Stomach (tissue), 8 donors: ENCODE measurements at regions not wholly inside any gene's neighbourhood (a gene's known extent, or its start where the extent isn't known, plus 50 kb on each side); places are given as distances from the start of the nearest gene placed in this dataset.
"Not testable (repeated sequence)": the region's sequence is repeated elsewhere in the genome, so short reads cannot be mapped to it uniquely, and the experiment has no call there.

Experiments used
- DNase-seq, 2 donors: peaks; one replicate each; pipeline versions ENCODE4 v3.0.0 to v3.0.0-alpha.2; 2013 to 2019
- H3K27ac ChIP-seq, 5 donors: fragments of 200-600 bp in 4 of 5; sonication (generic) in 4 of 5; one replicate each; pipeline ENCODE4 v1.5.1; 2013 to 2019; ENCODE audit warnings: mild to moderate bottlenecking in 1 of 5, moderate library complexity in 1 of 5
- H3K27me3 ChIP-seq, 3 donors: fragments of 200-600 bp; sonication (generic); one replicate each; pipeline ENCODE4 v1.5.1; 2017 to 2019; ENCODE audit warnings: mixed run types in 1 of 3
- H3K36me3 ChIP-seq, 4 donors: fragments of 200-600 bp; sonication (generic); 1 replicate in 3 of 4; 2 replicates in 1 of 4; pipeline ENCODE4 v1.5.1; 2016 to 2019
- H3K4me1 ChIP-seq, 4 donors: fragments of 200-600 bp; sonication (generic); one replicate each; pipeline ENCODE4 v1.5.1; 2016 to 2019
- H3K4me3 ChIP-seq, 4 donors: fragments of 200-600 bp; sonication (generic) in 3 of 4; one replicate each; pipeline ENCODE4 v1.5.1; 2016 to 2019; ENCODE audit warnings: mild to moderate bottlenecking in 1 of 4
- H3K9me3 ChIP-seq, 4 donors: fragments of 200-600 bp; sonication (generic); one replicate each; pipeline ENCODE4 v1.5.1; 2016 to 2019
- CTCF ChIP-seq, 7 experiments: fragments of 450-650 bp in 4 of 7; fragments of 200-600 bp in 3 of 7; sonication (generic) in 3 of 7; IDR thresholded peaks; one replicate each; pipeline ENCODE4 v1.5.1; 2016 to 2019; ENCODE audit warnings: antibody characterized with exemption in 7 of 7, control low read depth in 2 of 7, mild to moderate bottlenecking in 1 of 7
- EP300 ChIP-seq: sonication (generic); formaldehyde crosslinking; IDR thresholded peaks from one replicate; pipeline ENCODE4 v1.6.1; 2017; ENCODE audit warnings: antibody characterized with exemption
- POLR2A ChIP-seq, 4 donors: fragments of 450-650 bp; IDR thresholded peaks; one replicate each; pipeline ENCODE4 v1.6.1; 2016; ENCODE audit warnings: antibody characterized with exemption in 4 of 4, control low read depth in 2 of 4, mild to moderate bottlenecking in 1 of 4, moderate library complexity in 1 of 4
- POLR2AphosphoS5 ChIP-seq, 3 donors: sonication (generic); formaldehyde crosslinking; IDR thresholded peaks; one replicate each; pipeline ENCODE4 v1.6.1; 2016; ENCODE audit warnings: antibody characterized with exemption in 3 of 3
- WGBS, 5 donors: extraction: QIAGEN DNeasy Blood & Tissue Kit in 3 of 5; methylation state at CpG; one replicate each; pipeline versions ENCODE4 v1.1.5 to v1.1.7; 2013 to 2018; 5-methylcytosine and 5-hydroxymethylcytosine counted together
- intact Hi-C: fragments of 100-400 bp; cut with DNase I; formaldehyde crosslinking; loops from one replicate; pipeline ENCODE4 v1.15.1; 2023; ENCODE audit warnings: low total_unique reads
- donor health status: healthy with polysubstance abuse.
- donor health status: Bipolar disorder and iron deficiency.
- donor health status: healthy.

- H3K36me3 ChIP-seq, result peaks cover 7 to 36% (median 21%) of the 10 kb centered on the region in 4 donors
- 86 to 98% (median 91%) methylated on average over 2 of the region's 2 CpGs for WGBS, 5 donors
- H3K4me3 ChIP-seq, H3K27me3 ChIP-seq, DNase-seq, H3K9me3 ChIP-seq, intact Hi-C loops, H3K27ac ChIP-seq, H3K4me1 ChIP-seq: not testable (repeated sequence)
These were observed 177.0 kb upstream of the KCTD7 start for GRCh38 chr7:66451713-66452112.

GRCh38 chr7:66452165-66452564 lies 176.5 kb upstream of the KCTD7 start:
- Histone ChIP-seq H3K4me1 (peaks cover 0 to 5% (median 0%) of the 10 kb centered on the region in 4 donors), H3K36me3 (peaks cover 7 to 36% (median 21%) of the 10 kb centered on the region in 4 donors), H3K9me3 (no peaks in the 10 kb centered on the region), H3K27me3 (no peaks in the 10 kb centered on the region), H3K4me3 (no peak overlapping the region), H3K27ac (no peak overlapping the region)
- no peak for DNase-seq
- WGBS, 5 donors, result 84 to 87% (median 86%) methylated on average over 2 of the region's 2 CpGs
- intact Hi-C loops, result no loop called here
- TF ChIP-seq CTCF (IDR thresholded peaks at IDR 0.05) (no peak), POLR2A (IDR thresholded peaks at IDR 0.05) (no peak), POLR2AphosphoS5 (IDR thresholded peaks at IDR 0.05) (no peak), EP300 (no peak)

- H3K36me3 ChIP-seq, result peaks cover 7 to 30% (median 16%) of the 10 kb centered on the region in 4 donors
- H3K27ac ChIP-seq, result no peak overlapping the region
- intact Hi-C loops, result no loop called here
- no peak for TF ChIP-seq POLR2AphosphoS5 (IDR thresholded peaks at IDR 0.05)
- no peak for TF ChIP-seq EP300
- no peak for TF ChIP-seq POLR2A (IDR thresholded peaks at IDR 0.05)
- no peak overlapping the region for H3K4me3 ChIP-seq
- H3K27me3 ChIP-seq, result no peaks in the 10 kb centered on the region
- H3K9me3 ChIP-seq, result no peaks in the 10 kb centered on the region
- WGBS, 5 donors, result 93 to 97% (median 95%) methylated on average over 6 of the region's 6 CpGs
- peaks cover 0 to 5% (median 0%) of the 10 kb centered on the region in 4 donors for H3K4me1 ChIP-seq
- no peak for DNase-seq
These were observed 175.3 kb upstream of the KCTD7 start for GRCh38 chr7:66453340-66453739.

GRCh38 chr7:66454600-66455225 lies 174.0 kb upstream of the KCTD7 start:
- Histone ChIP-seq H3K27ac (no peak overlapping the region), H3K9me3 (no peaks in the 10 kb centered on the region), H3K4me1 (peaks cover 0 to 5% (median 2%) of the 10 kb centered on the region in 4 donors), H3K27me3 (no peaks in the 10 kb centered on the region), H3K4me3 (no peak overlapping the region), H3K36me3 (peaks cover 0 to 17% (median 3%) of the 10 kb centered on the region in 4 donors)
- intact Hi-C loops, result no loop called here
- 84 to 92% (median 90%) methylated on average over 5 of the region's 5 CpGs for WGBS, 5 donors
- no peak for DNase-seq
- TF ChIP-seq EP300 (no peak), CTCF (IDR thresholded peaks at IDR 0.05) (no peak), POLR2A (IDR thresholded peaks at IDR 0.05) (no peak), POLR2AphosphoS5 (IDR thresholded peaks at IDR 0.05) (no peak)

- DNase-seq, result not testable (repeated sequence)
These were observed 173.2 kb upstream of the KCTD7 start for GRCh38 chr7:66455432-66455831.

GRCh38 chr7:66456431-66456830 lies 172.2 kb upstream of the KCTD7 start:
- H3K27ac ChIP-seq, DNase-seq, H3K4me3 ChIP-seq, H3K4me1 ChIP-seq, intact Hi-C loops, H3K9me3 ChIP-seq, H3K27me3 ChIP-seq: not testable (repeated sequence)
- WGBS, 5 donors, result 69 to 92% (median 84%) methylated on average over 2 of the region's 2 CpGs
- H3K36me3 ChIP-seq, result peaks cover 0 to 16% (median 3%) of the 10 kb centered on the region in 4 donors

More at GRCh38 chr7:66455432-66455831, 173.2 kb upstream of the KCTD7 start:
- H3K36me3 ChIP-seq, result peaks cover 0 to 17% (median 3%) of the 10 kb centered on the region in 4 donors
- H3K4me3 ChIP-seq, H3K4me1 ChIP-seq, H3K27ac ChIP-seq, H3K9me3 ChIP-seq, H3K27me3 ChIP-seq, intact Hi-C loops: not testable (repeated sequence)
- WGBS, 5 donors, result 80 to 100% methylated on average over 1 of the region's 1 CpG; no CpG with 5 or more reads in 3 of the 5 donors

- H3K4me1 ChIP-seq, H3K4me3 ChIP-seq, H3K27ac ChIP-seq, H3K9me3 ChIP-seq, H3K27me3 ChIP-seq, DNase-seq, intact Hi-C loops: not testable (repeated sequence)
- 77 to 86% (median 83%) methylated on average over 5 of the region's 5 CpGs for WGBS, 5 donors
- peaks cover 0 to 18% (median 5%) of the 10 kb centered on the region in 4 donors for H3K36me3 ChIP-seq
These were observed 169.7 kb upstream of the KCTD7 start for GRCh38 chr7:66458991-66459390.

- H3K36me3 ChIP-seq, result peaks cover 0 to 19% (median 4%) of the 10 kb centered on the region in 4 donors
- DNase-seq, H3K27me3 ChIP-seq, H3K9me3 ChIP-seq, H3K4me1 ChIP-seq, intact Hi-C loops, H3K4me3 ChIP-seq, H3K27ac ChIP-seq: not testable (repeated sequence)
- WGBS, 5 donors, result 72 to 77% (median 76%) methylated on average over 5 of the region's 5 CpGs
These were observed 168.8 kb upstream of the KCTD7 start for GRCh38 chr7:66459783-66460413.
